ELF-1 (cell line): ENCODE measurements at regions not wholly inside any gene's neighbourhood (a gene's known extent, or its start where the extent isn't known, plus 50 kb on each side); places are given as distances from the start of the nearest gene placed in this dataset.
"Not testable (repeated sequence)": the region's sequence is repeated elsewhere in the genome, so short reads cannot be mapped to it uniquely, and the experiment has no call there.

Experiments used
- DNase-seq: peaks from one replicate; pipeline ENCODE4 v3.0.0-alpha.2; 2016; ENCODE audit warnings: low read depth, low spot score

- no peak for DNase-seq
Measured at GRCh38 chr5:126269511-126269910, 153.7 kb upstream of the GRAMD2B start.

GRCh38 chr5:126271141-126271540 lies 152.1 kb upstream of the GRAMD2B start:
- DNase-seq: no peak

GRCh38 chr5:126274076-126274762 lies 149.0 kb upstream of the GRAMD2B start:
- DNase-seq: no peak

- DNase-seq: no peak
Measured at GRCh38 chr5:126274763-126275125, 148.5 kb upstream of the GRAMD2B start.

- no peak for DNase-seq
Measured at GRCh38 chr5:126277762-126278161, 145.4 kb upstream of the GRAMD2B start.

- DNase-seq: no peak
Measured at GRCh38 chr5:126280343-126280742, 142.9 kb upstream of the GRAMD2B start.

GRCh38 chr5:126280846-126281245 lies 142.4 kb upstream of the GRAMD2B start:
- DNase-seq: no peak

- no peak for DNase-seq
Measured at GRCh38 chr5:126284977-126285696, 138.1 kb upstream of the GRAMD2B start.

GRCh38 chr5:126296121-126296520 lies 127.1 kb upstream of the GRAMD2B start:
- not testable (repeated sequence) for DNase-seq

GRCh38 chr5:126300293-126300692 lies 122.9 kb upstream of the GRAMD2B start:
- DNase-seq: no peak

- DNase-seq: no peak
Measured at GRCh38 chr5:126301056-126301455, 122.2 kb upstream of the GRAMD2B start.

GRCh38 chr5:126309860-126310259 lies 113.3 kb upstream of the GRAMD2B start:
- DNase-seq: no peak

GRCh38 chr5:126311766-126312165 lies 111.4 kb upstream of the GRAMD2B start:
- no peak for DNase-seq

GRCh38 chr5:126315341-126315740 lies 107.9 kb upstream of the GRAMD2B start:
- no peak for DNase-seq

- DNase-seq: no peak
Measured at GRCh38 chr5:126332326-126332725, 90.9 kb upstream of the GRAMD2B start.

GRCh38 chr5:126334760-126335159 lies 88.4 kb upstream of the GRAMD2B start:
- DNase-seq: no peak

- DNase-seq: no peak
Measured at GRCh38 chr5:126335886-126336285, 87.3 kb upstream of the GRAMD2B start.

GRCh38 chr5:126338635-126339034 lies 84.6 kb upstream of the GRAMD2B start:
- DNase-seq: no peak

- DNase-seq: no peak
Measured at GRCh38 chr5:126339215-126339805, 83.9 kb upstream of the GRAMD2B start.

GRCh38 chr5:126341906-126342630 lies 81.1 kb upstream of the GRAMD2B start:
- DNase-seq: no peak

- DNase-seq: no peak
Measured at GRCh38 chr5:126348855-126349635, 74.2 kb upstream of the GRAMD2B start.

- DNase-seq: no peak
Measured at GRCh38 chr5:126351153-126351552, 72.1 kb upstream of the GRAMD2B start.
